ENCODE measurements at regions not wholly inside any gene's neighbourhood (a gene's known extent, or its start where the extent isn't known, plus 50 kb on each side); places are given as distances from the start of the nearest gene placed in this dataset.

DNA sequence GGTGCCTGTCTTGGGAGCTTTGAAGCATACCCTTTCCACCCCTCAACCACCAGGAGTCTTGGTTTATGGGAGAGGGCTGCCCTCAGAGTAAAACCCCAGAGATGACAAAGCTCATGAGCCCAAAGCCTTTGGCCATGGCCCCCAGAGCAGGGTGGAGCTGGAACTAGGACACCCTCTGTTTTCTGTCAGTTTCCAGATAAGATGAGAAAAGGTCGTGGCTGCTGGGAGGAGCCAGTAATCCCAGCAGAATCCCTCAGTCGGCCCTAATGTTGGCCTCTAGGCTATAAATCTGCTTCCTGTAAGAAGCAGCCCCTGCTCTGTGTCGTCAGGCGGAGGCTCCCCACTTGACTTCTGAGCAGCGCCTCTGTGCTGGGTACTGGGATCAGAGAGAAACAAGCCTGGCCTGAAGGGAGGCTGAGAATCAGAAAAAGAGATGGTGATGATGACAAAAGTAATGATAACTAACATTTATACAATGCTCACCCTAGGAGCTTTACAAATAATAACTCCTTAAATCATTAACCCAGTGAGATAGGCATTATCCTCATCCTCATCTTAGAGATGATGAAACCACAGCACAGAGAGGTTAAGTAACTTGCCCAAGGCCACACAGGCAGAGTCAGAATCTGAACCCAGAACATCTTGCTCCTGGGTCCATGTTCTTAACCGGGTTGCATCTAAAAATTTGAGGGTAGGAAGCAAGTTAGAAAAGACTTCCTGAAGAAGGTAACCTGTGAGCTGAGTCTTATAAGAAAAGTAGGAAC is 471.4 kb downstream of the SOX6 start:
- no peaks in the 10 kb centered on the region for H3K79me2 ChIP-seq (ENCODE audit: low read length)
- H3K4me3 ChIP-seq (ENCODE audit: low read length), result no peak overlapping the region
- H3K36me3 ChIP-seq (ENCODE audit: insufficient read depth, low read length), result no peaks in the 10 kb centered on the region
- no peak overlapping the region for H3K27ac ChIP-seq (ENCODE audit: low read length)
- no peaks in the 10 kb centered on the region for H3K27me3 ChIP-seq (ENCODE audit: low read length)
- DNase-seq, result no peak
- no peaks in the 10 kb centered on the region for H3K9me2 ChIP-seq (replicated peaks; ENCODE audit: insufficient read depth, low read length)
- no peaks in the 10 kb centered on the region for H4K20me1 ChIP-seq (ENCODE audit: insufficient read depth, low read depth, low read length)
- H3K9ac ChIP-seq (ENCODE audit: low read length), result no peak overlapping the region
- H3K4me1 ChIP-seq (ENCODE audit: low read length), result no peaks in the 10 kb centered on the region
- H3K4me2 ChIP-seq (ENCODE audit: low read depth, low read length, poor library complexity, severe bottlenecking), result no peak overlapping the region
- H2AFZ ChIP-seq (ENCODE audit: low read length), result no peak overlapping the region
- no peaks in the 10 kb centered on the region for H3K9me3 ChIP-seq (ENCODE audit: low read length)

DNA sequence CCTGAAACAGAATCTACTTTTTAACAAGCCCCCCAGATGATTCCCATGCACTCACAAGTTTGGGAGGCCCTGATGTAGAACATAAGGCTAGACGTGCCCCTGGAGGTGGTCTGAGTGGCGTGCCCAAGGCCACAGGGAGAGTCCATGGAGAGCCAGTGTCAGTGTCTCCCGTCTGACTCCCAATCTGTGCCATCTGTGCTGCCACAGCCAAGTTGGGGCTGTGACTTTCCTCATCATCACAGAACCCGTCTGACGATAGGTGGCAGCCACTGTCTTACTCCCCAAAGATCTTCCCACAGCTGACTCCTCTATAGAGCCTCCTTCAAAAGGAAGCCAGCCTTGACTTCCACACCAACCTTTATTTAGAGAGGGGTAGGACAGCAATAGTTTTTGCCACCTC is 470.5 kb downstream of the SOX6 start:
- H4K20me1 ChIP-seq (ENCODE audit: insufficient read depth, low read depth, low read length), result no peaks in the 10 kb centered on the region
- H3K4me1 ChIP-seq (ENCODE audit: low read length), result no peaks in the 10 kb centered on the region
- H3K9ac ChIP-seq (ENCODE audit: low read length), result no peak overlapping the region
- H3K79me2 ChIP-seq (ENCODE audit: low read length), result no peaks in the 10 kb centered on the region
- H3K9me3 ChIP-seq (ENCODE audit: low read length), result no peaks in the 10 kb centered on the region
- H2AFZ ChIP-seq (ENCODE audit: low read length), result no peak overlapping the region
- no peak overlapping the region for H3K4me2 ChIP-seq (ENCODE audit: low read depth, low read length, poor library complexity, severe bottlenecking)
- H3K9me2 ChIP-seq (replicated peaks; ENCODE audit: insufficient read depth, low read length), result no peaks in the 10 kb centered on the region
- no peak overlapping the region for H3K4me3 ChIP-seq (ENCODE audit: low read length)
- H3K27me3 ChIP-seq (ENCODE audit: low read length), result no peaks in the 10 kb centered on the region
- H3K27ac ChIP-seq (ENCODE audit: low read length), result no peak overlapping the region
- no peaks in the 10 kb centered on the region for H3K36me3 ChIP-seq (ENCODE audit: insufficient read depth, low read length)
- DNase-seq, result no peak

DNA sequence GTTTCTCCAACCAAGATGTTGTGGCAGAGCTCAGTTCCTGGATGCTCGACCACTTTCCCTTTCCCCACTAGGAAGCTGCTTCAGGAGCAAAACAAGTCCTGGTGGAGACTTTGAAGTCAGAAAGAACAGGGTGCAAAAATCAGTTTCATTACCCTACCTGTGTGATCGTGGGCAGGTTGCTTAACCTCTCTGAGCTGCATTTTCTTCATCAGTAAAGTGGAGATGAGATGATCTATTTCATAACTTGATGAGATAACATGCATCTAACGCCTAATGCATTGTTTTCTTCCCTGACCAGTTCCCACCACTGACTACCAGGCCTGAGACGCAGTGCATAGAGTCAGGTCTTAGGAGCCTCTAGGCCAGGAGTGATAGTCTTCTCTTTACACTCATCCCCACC is 470.0 kb downstream of the SOX6 start:
- H3K9ac ChIP-seq (ENCODE audit: low read length), result no peak overlapping the region
- H3K27ac ChIP-seq (ENCODE audit: low read length), result no peak overlapping the region
- no peak overlapping the region for H2AFZ ChIP-seq (ENCODE audit: low read length)
- H3K79me2 ChIP-seq (ENCODE audit: low read length), result no peaks in the 10 kb centered on the region
- H3K4me2 ChIP-seq (ENCODE audit: low read depth, low read length, poor library complexity, severe bottlenecking), result no peak overlapping the region
- no peak overlapping the region for H3K4me3 ChIP-seq (ENCODE audit: low read length)
- no peaks in the 10 kb centered on the region for H3K9me2 ChIP-seq (replicated peaks; ENCODE audit: insufficient read depth, low read length)
- no peak for DNase-seq
- H3K4me1 ChIP-seq (ENCODE audit: low read length), result no peaks in the 10 kb centered on the region
- H3K9me3 ChIP-seq (ENCODE audit: low read length), result no peaks in the 10 kb centered on the region
- H3K27me3 ChIP-seq (ENCODE audit: low read length), result no peaks in the 10 kb centered on the region
- H4K20me1 ChIP-seq (ENCODE audit: insufficient read depth, low read depth, low read length), result no peaks in the 10 kb centered on the region
- no peaks in the 10 kb centered on the region for H3K36me3 ChIP-seq (ENCODE audit: insufficient read depth, low read length)

DNA sequence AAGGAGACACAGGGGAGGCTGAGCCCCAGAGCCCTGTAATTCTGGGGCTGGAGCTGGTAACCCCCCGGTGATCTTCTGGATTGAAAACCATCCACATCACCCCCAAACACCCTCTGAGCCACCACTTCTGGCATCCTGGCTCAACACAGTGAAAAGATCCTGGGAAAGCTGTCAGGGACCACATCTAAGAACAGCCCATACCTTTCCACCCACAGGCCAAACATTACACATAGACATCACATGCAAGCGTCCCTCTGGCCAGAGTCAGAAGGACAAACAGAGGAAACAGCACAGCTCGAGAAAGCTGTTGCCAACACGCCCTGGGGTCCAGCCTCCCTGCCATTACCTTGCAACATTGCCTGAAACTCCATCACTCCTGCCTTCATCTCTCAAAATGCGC is 469.5 kb downstream of the SOX6 start:
- no peak overlapping the region for H3K27ac ChIP-seq (ENCODE audit: low read length)
- H3K4me2 ChIP-seq (ENCODE audit: low read depth, low read length, poor library complexity, severe bottlenecking), result no peak overlapping the region
- no peaks in the 10 kb centered on the region for H3K9me3 ChIP-seq (ENCODE audit: low read length)
- no peak overlapping the region for H2AFZ ChIP-seq (ENCODE audit: low read length)
- H3K9me2 ChIP-seq (replicated peaks; ENCODE audit: insufficient read depth, low read length), result no peaks in the 10 kb centered on the region
- no peak for DNase-seq
- H4K20me1 ChIP-seq (ENCODE audit: insufficient read depth, low read depth, low read length), result no peaks in the 10 kb centered on the region
- H3K4me3 ChIP-seq (ENCODE audit: low read length), result no peak overlapping the region
- H3K79me2 ChIP-seq (ENCODE audit: low read length), result no peaks in the 10 kb centered on the region
- H3K27me3 ChIP-seq (ENCODE audit: low read length), result no peaks in the 10 kb centered on the region
- no peak overlapping the region for H3K9ac ChIP-seq (ENCODE audit: low read length)
- no peaks in the 10 kb centered on the region for H3K36me3 ChIP-seq (ENCODE audit: insufficient read depth, low read length)
- H3K4me1 ChIP-seq (ENCODE audit: low read length), result no peaks in the 10 kb centered on the region

DNA sequence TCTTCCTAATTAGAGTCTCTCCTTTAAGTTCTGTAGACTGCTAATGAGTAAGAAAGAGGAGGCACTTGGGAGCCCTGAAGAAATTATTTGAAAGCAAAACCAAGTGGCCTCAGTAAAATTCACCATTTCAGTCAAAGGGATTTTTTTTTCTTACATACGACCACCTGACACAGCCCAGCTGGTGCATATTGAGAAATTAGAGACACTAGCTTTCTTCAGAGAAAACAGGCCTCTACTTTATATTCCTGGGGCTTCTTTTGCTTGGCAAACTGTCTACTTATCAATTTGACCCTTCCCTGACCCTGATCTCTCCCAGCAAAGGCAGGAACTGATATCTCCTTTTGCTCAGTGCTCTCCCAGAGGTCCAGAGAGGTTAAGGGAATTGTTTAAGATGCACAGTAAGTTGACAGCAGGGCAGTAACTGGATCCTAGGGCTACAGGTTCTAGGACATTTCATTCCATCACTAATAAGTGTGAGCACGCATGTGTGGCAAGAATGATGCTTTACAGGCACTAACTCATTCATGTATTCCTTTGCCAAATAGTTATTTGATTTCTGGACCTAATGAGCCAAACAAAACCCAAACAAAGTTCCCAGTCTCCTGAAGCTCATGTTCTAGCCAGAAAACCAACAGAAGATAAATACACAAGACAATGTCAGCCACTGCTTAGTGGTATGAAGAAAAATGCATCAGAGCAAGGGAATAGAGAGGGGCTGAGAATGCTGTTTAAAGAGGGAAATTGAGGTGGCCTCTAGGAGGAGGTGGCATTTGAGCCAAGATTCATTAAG is 467.6 kb downstream of the SOX6 start:
- Histone ChIP-seq H3K9me2 (replicated peaks; ENCODE audit: insufficient read depth, low read length) (no peaks in the 10 kb centered on the region), H3K9ac (ENCODE audit: low read length) (no peak overlapping the region), H4K20me1 (ENCODE audit: insufficient read depth, low read depth, low read length) (no peaks in the 10 kb centered on the region), H3K27me3 (ENCODE audit: low read length) (no peaks in the 10 kb centered on the region), H3K36me3 (ENCODE audit: insufficient read depth, low read length) (no peaks in the 10 kb centered on the region), H3K4me3 (ENCODE audit: low read length) (no peak overlapping the region), H2AFZ (ENCODE audit: low read length) (no peak overlapping the region), H3K79me2 (ENCODE audit: low read length) (no peaks in the 10 kb centered on the region), H3K4me2 (ENCODE audit: low read depth, low read length, poor library complexity, severe bottlenecking) (no peak overlapping the region), H3K27ac (ENCODE audit: low read length) (no peak overlapping the region), H3K9me3 (ENCODE audit: low read length) (no peaks in the 10 kb centered on the region), H3K4me1 (ENCODE audit: low read length) (no peaks in the 10 kb centered on the region)
- no peak for DNase-seq

DNA sequence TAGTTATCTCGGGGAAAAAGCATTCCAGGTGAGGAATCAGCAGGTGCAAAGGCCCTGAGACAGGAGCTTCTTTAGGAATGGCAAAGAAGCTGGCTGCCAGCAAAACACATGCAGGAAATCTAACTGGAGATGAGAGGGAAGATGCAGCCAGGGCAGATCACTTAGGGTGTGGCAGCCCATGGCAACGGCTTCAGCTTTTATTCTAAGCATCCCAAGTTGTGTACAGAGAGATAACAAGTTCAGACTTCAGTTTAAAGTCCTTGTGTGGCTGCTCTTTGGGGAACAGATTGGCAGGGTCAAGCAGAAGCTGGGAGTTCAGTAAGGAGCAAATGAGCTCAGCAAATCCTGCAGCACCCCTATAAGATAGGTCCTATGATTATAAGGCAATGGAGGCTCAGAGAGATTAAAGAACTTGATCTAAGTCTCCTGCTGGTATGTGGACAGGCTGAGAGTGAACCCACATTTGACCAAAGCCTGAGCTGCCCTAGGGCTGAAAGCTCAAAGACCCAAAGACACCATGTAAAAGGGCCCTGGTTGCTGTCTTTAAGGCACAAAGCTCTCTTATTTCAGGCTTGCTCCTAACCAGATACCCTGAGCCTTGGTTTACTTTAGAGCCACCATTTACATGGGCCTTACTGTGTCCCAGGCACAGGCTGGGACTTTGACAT is 466.8 kb downstream of the SOX6 start:
- Histone ChIP-seq H3K9me2 (replicated peaks; ENCODE audit: insufficient read depth, low read length) (no peaks in the 10 kb centered on the region), H3K27ac (ENCODE audit: low read length) (no peak overlapping the region), H3K79me2 (ENCODE audit: low read length) (no peaks in the 10 kb centered on the region), H4K20me1 (ENCODE audit: insufficient read depth, low read depth, low read length) (no peaks in the 10 kb centered on the region), H2AFZ (ENCODE audit: low read length) (no peak overlapping the region), H3K9ac (ENCODE audit: low read length) (no peak overlapping the region), H3K4me1 (ENCODE audit: low read length) (no peaks in the 10 kb centered on the region), H3K27me3 (ENCODE audit: low read length) (no peaks in the 10 kb centered on the region), H3K4me3 (ENCODE audit: low read length) (no peak overlapping the region), H3K4me2 (ENCODE audit: low read depth, low read length, poor library complexity, severe bottlenecking) (no peak overlapping the region), H3K9me3 (ENCODE audit: low read length) (no peaks in the 10 kb centered on the region), H3K36me3 (ENCODE audit: insufficient read depth, low read length) (no peaks in the 10 kb centered on the region)
- no peak for DNase-seq

DNA sequence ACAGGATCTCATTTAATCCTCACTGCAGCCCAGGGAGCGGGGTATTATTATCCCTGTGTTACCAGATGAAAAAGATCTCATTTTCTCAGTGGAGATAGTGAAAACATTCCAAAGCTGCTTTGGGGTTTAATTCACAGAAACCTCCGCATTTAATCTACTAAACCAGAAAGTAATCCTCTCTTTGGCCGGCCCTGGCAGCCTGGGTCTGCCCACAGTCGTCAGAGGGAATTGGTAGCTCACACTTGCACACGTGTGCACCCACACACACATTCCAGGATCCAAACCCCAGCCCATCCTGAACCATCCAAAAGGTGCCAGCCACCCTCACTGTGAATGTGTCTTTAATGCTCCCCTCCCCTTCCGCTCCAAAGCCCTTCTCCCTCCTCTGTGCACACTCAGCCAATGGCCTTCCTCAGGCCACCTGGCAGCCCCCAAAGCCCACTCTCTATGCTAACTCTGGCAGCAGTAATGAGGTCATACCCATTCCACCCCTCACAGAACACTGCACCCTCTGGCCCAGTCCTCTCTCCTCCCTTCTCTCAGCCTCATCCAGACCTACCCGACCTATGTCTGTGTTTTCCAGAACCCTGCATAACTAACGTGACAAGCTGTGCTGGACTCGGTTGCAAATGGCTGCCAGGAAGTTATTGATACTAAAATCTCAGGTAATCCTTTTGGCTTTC is 466.2 kb downstream of the SOX6 start:
- H3K79me2 ChIP-seq (ENCODE audit: low read length), result no peaks in the 10 kb centered on the region
- H3K9me3 ChIP-seq (ENCODE audit: low read length), result no peaks in the 10 kb centered on the region
- H3K27me3 ChIP-seq (ENCODE audit: low read length), result no peaks in the 10 kb centered on the region
- no peak overlapping the region for H3K4me2 ChIP-seq (ENCODE audit: low read depth, low read length, poor library complexity, severe bottlenecking)
- H2AFZ ChIP-seq (ENCODE audit: low read length), result no peak overlapping the region
- H3K9ac ChIP-seq (ENCODE audit: low read length), result no peak overlapping the region
- no peak overlapping the region for H3K4me3 ChIP-seq (ENCODE audit: low read length)
- H3K36me3 ChIP-seq (ENCODE audit: insufficient read depth, low read length), result no peaks in the 10 kb centered on the region
- no peaks in the 10 kb centered on the region for H3K4me1 ChIP-seq (ENCODE audit: low read length)
- H4K20me1 ChIP-seq (ENCODE audit: insufficient read depth, low read depth, low read length), result no peaks in the 10 kb centered on the region
- no peaks in the 10 kb centered on the region for H3K9me2 ChIP-seq (replicated peaks; ENCODE audit: insufficient read depth, low read length)
- no peak overlapping the region for H3K27ac ChIP-seq (ENCODE audit: low read length)
- no peak for DNase-seq

DNA sequence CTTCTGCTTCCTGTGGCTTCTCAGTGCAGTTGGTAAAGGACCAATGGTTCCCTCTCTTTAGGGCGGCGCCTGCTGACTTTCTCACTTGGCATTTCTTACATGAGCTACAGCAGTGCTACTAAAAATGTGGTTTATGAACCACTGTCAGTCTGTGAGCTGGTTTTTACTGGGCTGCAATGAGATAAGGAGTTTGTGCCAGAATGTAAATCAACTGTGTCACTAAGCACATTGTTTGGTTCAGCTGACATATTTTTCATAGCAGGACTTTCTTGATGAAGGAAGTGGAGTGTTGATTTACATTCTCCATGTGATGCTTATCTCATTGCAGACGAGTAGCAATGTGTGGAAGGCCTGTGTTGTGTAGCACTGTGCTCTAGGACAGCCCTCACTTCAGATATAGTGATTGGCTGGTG is 463.3 kb downstream of the SOX6 start:
- Histone ChIP-seq H3K27me3 (ENCODE audit: low read length) (no peaks in the 10 kb centered on the region), H3K4me3 (ENCODE audit: low read length) (no peak overlapping the region), H3K27ac (ENCODE audit: low read length) (no peak overlapping the region), H3K36me3 (ENCODE audit: insufficient read depth, low read length) (no peaks in the 10 kb centered on the region), H3K9ac (ENCODE audit: low read length) (no peak overlapping the region), H3K79me2 (ENCODE audit: low read length) (no peaks in the 10 kb centered on the region), H3K4me1 (ENCODE audit: low read length) (no peaks in the 10 kb centered on the region), H4K20me1 (ENCODE audit: insufficient read depth, low read depth, low read length) (no peaks in the 10 kb centered on the region), H2AFZ (ENCODE audit: low read length) (no peak overlapping the region), H3K9me2 (replicated peaks; ENCODE audit: insufficient read depth, low read length) (no peaks in the 10 kb centered on the region), H3K4me2 (ENCODE audit: low read depth, low read length, poor library complexity, severe bottlenecking) (no peak overlapping the region), H3K9me3 (ENCODE audit: low read length) (no peaks in the 10 kb centered on the region)
- no peak for DNase-seq
